ENCODE measurements at regions not wholly inside any gene's neighbourhood (a gene's known extent, or its start where the extent isn't known, plus 50 kb on each side); places are given as distances from the start of the nearest gene placed in this dataset.

DNA sequence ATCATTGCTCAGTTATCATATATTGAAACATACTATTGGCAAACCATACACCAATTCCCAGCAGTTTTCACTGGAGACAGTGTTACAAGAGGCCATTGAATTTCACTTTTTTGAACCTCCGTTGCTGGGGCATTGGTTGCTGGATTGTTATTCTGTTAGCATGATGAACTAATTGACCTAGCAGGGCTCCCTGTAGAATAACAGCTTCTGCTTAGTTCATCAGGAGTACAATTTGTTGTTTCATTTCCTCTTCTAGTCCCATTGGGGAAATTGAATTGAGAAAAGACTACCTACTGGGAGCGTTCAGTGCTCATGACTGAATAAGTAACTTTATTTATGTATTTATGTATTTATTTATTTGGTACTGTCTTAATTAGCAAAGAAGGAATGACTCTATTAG lies 151.6 kb downstream of the SLIT2 start:
- no peaks in the 10 kb centered on the region for H3K4me1 Mint-ChIP-seq (ENCODE audit: low read depth)
- no peak overlapping the region for H3K27ac Mint-ChIP-seq
- no peaks in the 10 kb centered on the region for H3K36me3 Mint-ChIP-seq (ENCODE audit: low read depth)
- no peaks in the 10 kb centered on the region for H3K9me3 Mint-ChIP-seq
- POLR2A ChIA-PET = no interaction called here
- H3K27me3 Mint-ChIP-seq = peaks cover 2% of the 10 kb centered on the region
- DNase-seq (no peak), ATAC-seq (no peak)
- no peak for TF ChIP-seq CTCF (IDR thresholded peaks at IDR 0.05)
- intact Hi-C loops (cut with micrococcal nuclease) = no loop called here
- no peak overlapping the region for H3K4me3 Mint-ChIP-seq
- CTCF ChIA-PET = no interaction called here

GRCh38 chr4:20403846-20404245 lies 152.1 kb downstream of the SLIT2 start:
- no peaks in the 10 kb centered on the region for H3K9me3 Mint-ChIP-seq
- DNase-seq = no peak
- H3K27me3 Mint-ChIP-seq = peaks cover 2% of the 10 kb centered on the region
- no peaks in the 10 kb centered on the region for H3K4me1 Mint-ChIP-seq (ENCODE audit: low read depth)
- ChIA-PET CTCF (interaction anchor here (0.9 kb wide), 1 partner anchor 8 kb away, joined by 3 read pairs; no protein-coding TSS in a partner anchor), POLR2A (no interaction called here)
- H3K27ac Mint-ChIP-seq = no peak overlapping the region
- H3K4me3 Mint-ChIP-seq = no peak overlapping the region
- no peak for TF ChIP-seq CTCF (IDR thresholded peaks at IDR 0.05)
- H3K36me3 Mint-ChIP-seq (ENCODE audit: low read depth) = no peaks in the 10 kb centered on the region
- no peak for ATAC-seq
- intact Hi-C loops (cut with micrococcal nuclease) = no loop called here

DNA sequence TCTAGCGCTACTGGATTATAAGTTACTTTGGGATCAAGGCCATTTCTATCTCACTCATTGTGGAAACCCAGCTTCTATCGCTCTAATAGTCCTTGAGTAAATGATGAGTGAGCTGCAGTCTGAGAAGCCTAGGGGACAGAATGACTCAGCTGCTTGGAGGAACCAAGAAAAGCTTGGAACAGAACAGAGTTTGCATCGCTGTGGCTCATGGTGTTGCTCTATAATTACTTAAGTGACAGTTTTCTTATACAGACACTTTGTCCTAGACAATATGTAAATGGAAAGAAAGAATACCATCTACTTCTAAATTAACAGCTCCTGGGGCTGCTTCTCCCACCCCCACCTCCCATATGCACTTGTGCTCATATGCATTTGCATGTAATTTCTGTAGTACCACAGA lies 156.9 kb downstream of the SLIT2 start:
- CTCF ChIA-PET = interaction anchor here (1.4 kb wide), 1 partner anchor 11 kb away, joined by 3 read pairs; no protein-coding TSS in a partner anchor
- TF ChIP-seq CTCF (IDR thresholded peaks at IDR 0.05) = no peak

GRCh38 chr4:20412072-20412471 lies 160.4 kb downstream of the SLIT2 start:
- ChIA-PET POLR2A (no interaction called here), CTCF (interaction anchor here (1.3 to 1.6 kb wide), 2 partner anchors 9 to 17 kb away, joined by 5 to 6 read pairs; no protein-coding TSS in a partner anchor)
- Mint-ChIP-seq H3K4me3 (no peak overlapping the region), H3K27me3 (no peaks in the 10 kb centered on the region), H3K4me1 (ENCODE audit: low read depth) (no peaks in the 10 kb centered on the region), H3K36me3 (ENCODE audit: low read depth) (no peaks in the 10 kb centered on the region), H3K27ac (no peak overlapping the region), H3K9me3 (no peaks in the 10 kb centered on the region)
- intact Hi-C loops (cut with micrococcal nuclease) = no loop called here
- ATAC-seq (no peak), DNase-seq (no peak)
- TF ChIP-seq CTCF (IDR thresholded peaks at IDR 0.05) = no peak

More for the DNA sequence above, 156.9 kb downstream of the SLIT2 start:
- Mint-ChIP-seq H3K27ac (no peak overlapping the region), H3K9me3 (no peaks in the 10 kb centered on the region), H3K4me1 (ENCODE audit: low read depth) (no peaks in the 10 kb centered on the region), H3K4me3 (no peak overlapping the region), H3K27me3 (no peaks in the 10 kb centered on the region), H3K36me3 (ENCODE audit: low read depth) (no peaks in the 10 kb centered on the region)
- POLR2A ChIA-PET = no interaction called here
- DNase-seq (no peak), ATAC-seq (no peak)
- intact Hi-C loops (cut with micrococcal nuclease) = no loop called here

GRCh38 chr4:20416800-20417199 lies 165.1 kb downstream of the SLIT2 start:
- Mint-ChIP-seq H3K36me3 (ENCODE audit: low read depth) (no peaks in the 10 kb centered on the region), H3K27me3 (no peaks in the 10 kb centered on the region), H3K4me1 (ENCODE audit: low read depth) (peaks cover 4% of the 10 kb centered on the region), H3K9me3 (no peaks in the 10 kb centered on the region), H3K27ac (no peak overlapping the region), H3K4me3 (no peak overlapping the region)
- POLR2A ChIA-PET = no interaction called here
- no peak for TF ChIP-seq CTCF (IDR thresholded peaks at IDR 0.05)
- no peak for ATAC-seq
- CTCF ChIA-PET = interaction anchor here (1.2 to 3.0 kb wide), 2 partner anchors 267 to 268 kb away, joined by 3 to 18 read pairs; no protein-coding TSS in a partner anchor
- intact Hi-C loops (cut with micrococcal nuclease) = loop anchor here (5.0 kb wide), 1 partner anchor 131 kb away; no protein-coding TSS in a partner anchor
- DNase-seq = no peak
